GM19395 (cell line): ENCODE measurements at regions not wholly inside any gene's neighbourhood (a gene's known extent, or its start where the extent isn't known, plus 50 kb on each side); places are given as distances from the start of the nearest gene placed in this dataset.
"Not testable (repeated sequence)": the region's sequence is repeated elsewhere in the genome, so short reads cannot be mapped to it uniquely, and the experiment has no call there.

Experiments used
- ATAC-seq: cut with Tn5 transposase; IDR thresholded peaks from one replicate; pipeline ENCODE4 v1.9.1; 2021; ENCODE audit warnings: mild to moderate bottlenecking, moderate library complexity; ENCODE audit not compliant: unreplicated experiment

DNA sequence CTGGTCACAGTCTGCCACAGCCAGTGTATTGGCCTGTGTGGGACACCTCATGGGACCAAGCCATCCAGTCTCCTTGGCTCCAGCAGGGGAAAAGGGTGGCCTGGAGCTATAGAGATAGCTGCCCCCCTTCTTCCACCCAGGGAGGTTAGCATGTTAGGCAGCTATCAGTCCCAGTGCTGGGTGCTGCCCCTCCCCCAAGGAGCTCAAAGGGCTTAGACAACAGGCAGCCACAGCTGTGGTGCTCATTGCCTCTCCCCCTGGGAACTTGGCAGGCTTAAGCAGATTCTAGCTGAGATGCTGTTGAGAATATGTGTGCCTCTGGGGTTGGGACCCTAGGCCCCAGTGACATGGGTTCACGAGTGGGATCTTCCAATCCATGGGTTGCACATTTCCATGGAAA, 226.0 kb upstream of the PTGER4 start:
- ATAC-seq, result no peak

- no peak for ATAC-seq
Observed at GRCh38 chr5:40452874-40453624, 226.7 kb upstream of the PTGER4 start.

- no peak for ATAC-seq
Observed at GRCh38 chr5:40447438-40447837, 232.3 kb upstream of the PTGER4 start.

- ATAC-seq, result no peak
Observed at GRCh38 chr5:40446910-40447309, 232.8 kb upstream of the PTGER4 start.

- ATAC-seq, result peak; percentile 62
Observed at GRCh38 chr5:40442346-40442745, 237.4 kb upstream of the PTGER4 start.

- ATAC-seq, result peak; percentile 38
Observed at GRCh38 chr5:40441733-40442132, 238.0 kb upstream of the PTGER4 start.

DNA sequence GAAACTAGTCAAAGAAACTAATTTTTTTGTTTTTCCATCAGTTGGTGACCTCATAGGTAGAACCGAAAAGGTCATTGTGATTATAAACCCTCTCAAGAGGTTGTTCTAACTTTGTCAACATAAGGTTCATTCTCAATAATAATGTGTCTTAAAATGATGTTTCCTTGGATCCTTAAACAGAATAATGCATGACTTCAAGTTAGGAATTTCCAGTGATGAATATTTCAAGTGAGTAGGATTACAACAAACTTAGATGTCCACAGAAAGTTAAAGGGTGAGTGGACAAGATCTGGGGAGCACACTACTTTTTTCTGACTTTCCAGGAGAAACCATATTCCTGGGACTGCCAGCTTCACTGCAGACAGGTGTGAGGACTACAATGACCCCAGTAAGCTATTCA, 239.0 kb upstream of the PTGER4 start:
- ATAC-seq, result no peak

DNA sequence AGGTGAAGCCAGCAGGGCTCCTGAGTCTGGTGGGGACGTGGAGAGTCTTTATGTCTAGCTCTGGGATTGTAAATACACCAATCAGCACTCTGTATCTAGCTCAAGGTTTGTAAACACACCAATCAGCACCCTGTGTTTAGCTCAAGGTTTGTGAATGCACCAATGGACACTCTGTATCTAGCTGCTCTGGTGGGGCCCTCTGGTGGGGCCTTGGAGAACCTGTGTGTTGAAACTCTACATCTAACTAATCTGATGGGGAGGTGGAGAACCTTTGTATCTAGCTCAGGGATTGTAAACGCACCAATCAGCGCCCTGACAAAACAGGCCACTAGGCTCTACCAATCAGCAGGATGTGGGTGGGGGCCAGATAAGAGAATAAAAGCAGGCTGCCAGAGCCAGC, 240.6 kb upstream of the PTGER4 start:
- not testable (repeated sequence) for ATAC-seq

- ATAC-seq, result not testable (repeated sequence)
Observed at GRCh38 chr5:40438646-40439045, 241.1 kb upstream of the PTGER4 start.

GRCh38 chr5:40437452-40437861, 242.3 kb upstream of the PTGER4 start:
- peak; percentile 47 for ATAC-seq

DNA sequence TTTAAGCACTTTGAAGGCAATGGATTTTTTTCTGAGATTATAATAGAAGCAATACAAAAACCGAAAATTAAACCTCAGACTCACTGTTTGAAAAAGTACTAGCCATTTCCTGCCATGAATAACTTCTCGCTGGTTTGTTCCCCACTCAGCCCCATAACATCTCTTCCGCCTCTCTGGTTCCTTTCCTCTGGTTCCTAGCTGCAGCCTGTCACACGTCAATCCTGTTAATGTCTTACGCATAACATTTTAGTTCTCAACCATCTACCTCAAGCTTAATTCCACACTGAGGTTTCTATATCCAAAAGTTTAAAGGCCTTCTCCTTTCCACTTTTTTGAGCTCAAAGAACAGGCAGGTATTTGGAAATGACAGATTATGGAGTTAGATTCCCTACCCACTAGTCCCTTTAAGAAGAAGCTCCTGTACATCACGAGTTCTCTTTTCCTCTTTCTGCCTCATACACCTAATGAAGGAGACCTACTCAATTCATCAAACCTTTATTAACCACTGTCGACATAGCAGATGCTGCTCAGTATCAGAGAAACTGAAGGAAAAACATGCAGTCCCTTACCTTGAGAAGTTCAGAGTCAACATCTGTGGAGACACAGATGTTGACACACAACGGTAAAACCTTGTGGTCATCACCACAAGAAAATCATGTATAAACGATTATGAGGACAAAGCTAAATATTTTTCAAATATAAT, 243.0 kb upstream of the PTGER4 start:
- ATAC-seq, result peak; percentile 80

DNA sequence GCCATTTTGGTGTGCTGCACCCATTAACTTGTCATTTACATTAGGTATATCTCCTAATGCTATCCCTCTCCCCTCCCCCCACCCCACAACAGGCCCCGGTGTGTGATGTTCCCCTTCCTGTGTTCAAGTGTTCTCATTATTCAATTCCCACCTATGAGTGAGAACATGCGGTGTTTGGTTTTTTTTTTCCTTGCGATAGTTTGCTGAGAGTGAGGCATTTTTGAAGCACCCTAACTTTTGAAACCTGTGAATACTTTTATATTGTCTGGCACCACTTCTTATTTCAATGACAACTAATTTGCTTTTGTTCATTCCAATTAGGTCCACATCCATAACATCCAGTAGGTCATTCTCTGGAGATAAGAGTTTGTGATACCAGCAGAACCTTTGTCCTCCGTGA, 244.0 kb upstream of the PTGER4 start:
- ATAC-seq, result not testable (repeated sequence)

- no peak for ATAC-seq
Observed at GRCh38 chr5:40432836-40433235, 246.9 kb upstream of the PTGER4 start.

- ATAC-seq, result no peak
Observed at GRCh38 chr5:40431734-40432133, 248.0 kb upstream of the PTGER4 start.

DNA sequence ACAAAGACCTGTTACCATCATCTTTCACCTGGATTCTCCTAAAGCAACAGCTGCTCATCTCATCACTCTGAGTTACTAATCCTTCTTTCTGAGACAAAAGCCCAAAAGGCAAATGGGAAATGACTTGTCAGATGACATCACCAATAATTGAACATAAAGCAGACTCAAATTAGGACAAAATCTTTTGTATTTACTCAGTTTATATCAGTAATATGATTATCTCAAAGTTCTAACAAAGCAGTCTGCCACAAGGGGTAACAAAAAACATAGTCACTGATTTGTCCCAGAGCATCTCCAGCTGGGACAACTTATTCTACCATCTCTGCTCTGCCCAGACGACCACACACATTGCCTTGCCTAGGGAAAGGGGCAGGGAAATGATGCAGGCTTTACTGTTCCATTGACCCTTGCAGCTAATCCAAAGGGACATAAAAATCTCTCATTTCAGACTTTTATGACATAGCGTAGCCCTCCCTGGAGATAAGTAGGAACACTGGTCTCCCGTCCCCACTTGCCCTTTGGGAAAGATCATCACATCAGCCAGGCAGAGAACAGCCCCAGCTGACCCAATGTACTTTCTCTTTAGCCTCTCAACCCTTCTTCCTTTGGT, 249.5 kb upstream of the PTGER4 start:
- no peak for ATAC-seq

DNA sequence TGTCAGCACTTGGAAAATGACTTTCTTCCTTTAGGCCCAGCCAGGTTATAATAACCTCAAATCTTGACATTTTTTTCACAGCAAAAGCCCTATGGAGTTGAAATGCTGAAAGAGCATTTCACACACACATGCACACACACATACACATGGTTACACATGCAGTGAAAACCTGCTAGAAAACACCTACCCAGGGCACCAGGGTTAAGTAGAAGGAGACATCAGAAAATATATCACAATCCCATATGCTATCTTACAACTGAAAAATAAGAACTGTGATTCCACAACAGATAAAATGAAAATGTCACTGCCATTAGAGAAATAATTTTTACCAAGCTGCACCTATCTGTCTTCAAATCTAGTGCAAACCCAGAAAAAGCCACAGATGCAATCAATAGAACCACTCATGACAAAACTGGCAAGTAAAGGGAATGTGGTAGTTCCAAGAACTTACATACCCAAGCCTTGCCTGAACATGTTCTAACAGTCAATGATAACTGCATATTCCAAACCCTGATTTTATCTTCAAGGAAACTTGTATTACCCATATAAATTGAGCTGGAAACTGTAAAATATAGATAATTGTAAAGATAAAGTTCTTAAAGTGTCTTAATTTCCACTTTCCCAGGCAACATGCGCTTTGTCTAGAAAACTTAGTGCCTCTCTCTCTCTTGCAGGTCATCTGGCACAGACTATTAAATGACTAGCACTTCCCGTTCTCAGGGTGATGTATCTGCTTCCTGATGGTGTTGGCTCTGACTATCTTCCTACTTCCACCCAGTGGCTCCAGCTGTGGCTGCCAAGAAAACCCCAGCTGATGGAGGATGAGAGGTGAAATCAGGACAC, 250.2 kb upstream of the PTGER4 start:
- ATAC-seq, result no peak

DNA sequence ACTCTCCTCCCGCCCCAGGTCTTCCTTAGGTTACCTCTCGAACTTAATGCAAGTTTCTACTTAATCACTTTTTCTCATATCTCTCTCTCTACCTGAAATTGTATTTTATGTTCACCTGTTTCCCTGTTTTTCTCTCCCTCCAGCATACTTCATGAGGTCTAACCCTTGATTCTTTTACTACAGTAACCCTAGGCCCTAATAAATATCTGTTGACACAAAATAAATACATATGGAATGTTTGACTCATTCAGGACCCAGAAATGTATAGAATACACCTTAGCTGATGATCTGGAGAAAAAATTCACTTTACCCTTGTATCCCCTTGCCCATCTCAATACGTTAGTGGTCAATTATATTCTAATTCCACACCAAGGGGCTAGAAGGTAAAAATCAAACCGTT, 250.9 kb upstream of the PTGER4 start:
- ATAC-seq, result no peak

DNA sequence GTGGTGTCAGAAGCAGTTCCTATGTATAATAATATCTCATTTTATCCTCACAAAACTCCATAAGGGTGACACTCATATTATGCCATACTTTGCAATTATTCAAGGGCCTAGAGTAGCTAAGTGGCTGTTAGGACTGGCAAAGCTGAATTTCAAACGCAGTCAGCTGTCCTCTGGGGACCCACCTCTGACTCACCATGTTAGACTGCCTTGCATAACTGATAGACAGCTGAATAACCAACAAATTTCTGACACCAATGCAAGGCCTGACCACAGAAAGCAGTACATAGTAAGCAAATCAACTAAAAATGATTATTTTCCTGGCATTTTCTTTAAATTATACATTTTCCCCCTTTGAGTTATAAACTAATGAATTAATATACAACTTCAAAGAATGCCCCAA, 251.6 kb upstream of the PTGER4 start:
- no peak for ATAC-seq

DNA sequence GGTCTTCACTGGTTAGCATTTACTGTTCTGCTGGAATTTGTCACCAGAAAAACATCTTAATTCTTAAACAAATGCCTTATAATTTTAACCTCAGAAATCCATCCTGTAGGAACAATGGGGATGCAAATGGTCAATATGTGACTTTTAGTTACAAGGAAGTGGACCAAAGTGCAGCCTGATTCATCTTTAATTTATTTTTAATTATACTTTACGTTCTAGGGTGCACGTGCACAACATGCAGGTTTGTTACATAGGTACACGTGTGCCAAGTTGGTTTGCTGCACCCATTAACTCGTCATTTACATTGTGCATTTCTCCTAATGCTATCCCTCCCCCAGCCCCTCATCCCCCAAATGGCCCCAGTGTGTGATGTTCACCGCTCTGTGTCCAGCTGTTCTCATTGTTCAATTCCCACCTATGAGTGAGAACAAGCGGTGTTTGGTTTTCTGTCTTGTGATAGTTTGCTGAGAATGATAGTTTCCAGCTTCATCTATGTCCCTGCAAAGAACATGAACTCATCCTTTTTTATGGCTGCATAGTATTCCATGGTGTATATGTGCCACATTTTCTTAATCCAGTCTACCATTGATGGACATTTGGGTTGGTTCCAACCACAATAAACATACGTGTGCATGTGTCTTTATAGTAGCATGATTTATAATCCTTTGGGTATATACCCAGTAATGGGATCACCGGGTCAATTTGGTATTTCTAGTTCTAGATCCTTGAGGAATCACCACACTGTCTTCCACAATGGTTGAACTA, 262.5 kb upstream of the PTGER4 start:
- ATAC-seq, result not testable (repeated sequence)

DNA sequence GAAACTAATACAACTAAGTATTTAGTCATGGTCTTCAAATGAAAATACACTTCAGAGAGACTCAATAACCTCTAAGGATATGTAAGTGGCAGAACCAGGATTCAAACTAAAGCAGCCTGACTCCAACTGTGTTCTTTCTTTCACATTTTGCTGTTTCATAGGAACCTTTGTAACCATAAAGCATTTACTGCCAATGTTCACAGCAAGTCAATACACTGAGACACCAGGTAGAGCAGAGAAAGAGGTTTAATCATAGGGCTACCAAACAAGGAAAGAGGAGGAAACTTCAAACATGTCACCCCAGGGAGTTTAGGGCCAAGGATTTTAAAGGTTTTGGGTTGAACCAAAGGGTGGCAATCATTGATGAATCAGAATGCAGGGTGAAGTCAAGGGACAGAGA, 263.1 kb upstream of the PTGER4 start:
- no peak for ATAC-seq
